ENCODE measurements at regions not wholly inside any gene's neighbourhood (a gene's known extent, or its start where the extent isn't known, plus 50 kb on each side); places are given as distances from the start of the nearest gene placed in this dataset.

DNA sequence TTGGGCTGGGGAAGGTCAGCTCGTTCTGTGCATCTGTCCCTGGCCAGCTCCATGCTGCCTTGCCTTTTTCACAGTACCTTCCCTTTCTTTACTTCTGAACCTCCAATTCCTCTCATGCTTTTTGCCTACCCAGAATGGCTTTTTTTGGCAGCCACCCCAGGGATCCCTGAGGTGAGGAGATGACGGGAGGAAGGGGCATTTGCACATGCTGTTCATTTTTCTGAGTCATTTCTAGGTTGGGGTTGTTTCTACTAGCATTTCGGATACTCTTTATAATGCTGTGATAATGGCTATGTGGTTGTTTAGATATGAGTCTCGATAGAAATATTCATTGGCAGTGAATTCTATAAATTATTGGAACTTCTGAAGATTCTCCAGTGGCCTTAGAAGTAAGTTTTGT, 415.1 kb upstream of the FZD8 start:
- peaks cover 0 to 4% of the 10 kb centered on the region in 2 donors for H3K9me3 ChIP-seq
- H3K4me3 ChIP-seq: no peak overlapping the region
- H3K36me3 ChIP-seq: no peaks in the 10 kb centered on the region
- TF ChIP-seq POLR2AphosphoS5 (IDR thresholded peaks at IDR 0.05): no peak
- TF ChIP-seq, protein P1, sequence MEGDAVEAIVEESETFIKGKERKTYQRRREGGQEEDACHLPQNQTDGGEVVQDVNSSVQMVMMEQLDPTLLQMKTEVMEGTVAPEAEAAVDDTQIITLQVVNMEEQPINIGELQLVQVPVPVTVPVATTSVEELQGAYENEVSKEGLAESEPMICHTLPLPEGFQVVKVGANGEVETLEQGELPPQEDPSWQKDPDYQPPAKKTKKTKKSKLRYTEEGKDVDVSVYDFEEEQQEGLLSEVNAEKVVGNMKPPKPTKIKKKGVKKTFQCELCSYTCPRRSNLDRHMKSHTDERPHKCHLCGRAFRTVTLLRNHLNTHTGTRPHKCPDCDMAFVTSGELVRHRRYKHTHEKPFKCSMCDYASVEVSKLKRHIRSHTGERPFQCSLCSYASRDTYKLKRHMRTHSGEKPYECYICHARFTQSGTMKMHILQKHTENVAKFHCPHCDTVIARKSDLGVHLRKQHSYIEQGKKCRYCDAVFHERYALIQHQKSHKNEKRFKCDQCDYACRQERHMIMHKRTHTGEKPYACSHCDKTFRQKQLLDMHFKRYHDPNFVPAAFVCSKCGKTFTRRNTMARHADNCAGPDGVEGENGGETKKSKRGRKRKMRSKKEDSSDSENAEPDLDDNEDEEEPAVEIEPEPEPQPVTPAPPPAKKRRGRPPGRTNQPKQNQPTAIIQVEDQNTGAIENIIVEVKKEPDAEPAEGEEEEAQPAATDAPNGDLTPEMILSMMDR (IDR thresholded peaks at IDR 0.05): no peak
- H3K4me1 ChIP-seq: no peaks in the 10 kb centered on the region
- H3K27me3 ChIP-seq: no peaks in the 10 kb centered on the region
- intact Hi-C loops (cut with DNase I; ENCODE audit: low total_unique reads): no loop called here
- H3K27ac ChIP-seq: no peak overlapping the region
- DNase-seq (ENCODE audit: low spot score in 2 of 2): no peak

DNA sequence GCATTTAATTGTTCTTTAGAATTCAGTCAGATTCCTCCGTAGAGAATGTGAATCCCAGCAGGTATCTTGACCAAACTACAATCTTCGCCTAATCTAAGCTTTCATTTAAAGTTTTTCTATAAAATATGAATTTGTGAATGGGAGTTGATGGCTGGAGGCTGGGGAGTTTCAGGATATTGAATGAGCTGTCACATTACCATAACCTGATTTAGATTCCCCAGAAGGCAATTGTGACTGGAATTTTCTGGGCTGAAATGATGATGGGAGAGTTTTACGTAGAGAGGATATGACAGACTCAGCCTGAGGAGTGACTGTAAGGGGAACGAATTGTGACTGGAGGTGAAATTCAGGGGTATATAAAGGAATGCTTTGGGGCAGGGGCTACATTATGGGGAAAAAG, 411.7 kb upstream of the FZD8 start:
- H3K36me3 ChIP-seq: no peaks in the 10 kb centered on the region
- H3K4me3 ChIP-seq: no peak overlapping the region
- no peak overlapping the region for H3K27ac ChIP-seq
- no peak for DNase-seq (ENCODE audit: low spot score in 2 of 2)
- TF ChIP-seq, protein P1 (IDR thresholded peaks at IDR 0.05): no peak
- TF ChIP-seq POLR2A (IDR thresholded peaks at IDR 0.05): no peak
- TF ChIP-seq POLR2AphosphoS5 (IDR thresholded peaks at IDR 0.05): no peak
- H3K4me1 ChIP-seq: no peaks in the 10 kb centered on the region
- intact Hi-C loops (cut with DNase I; ENCODE audit: low total_unique reads): no loop called here
- peaks cover 0 to 4% of the 10 kb centered on the region in 2 donors for H3K9me3 ChIP-seq
- no peaks in the 10 kb centered on the region for H3K27me3 ChIP-seq

DNA sequence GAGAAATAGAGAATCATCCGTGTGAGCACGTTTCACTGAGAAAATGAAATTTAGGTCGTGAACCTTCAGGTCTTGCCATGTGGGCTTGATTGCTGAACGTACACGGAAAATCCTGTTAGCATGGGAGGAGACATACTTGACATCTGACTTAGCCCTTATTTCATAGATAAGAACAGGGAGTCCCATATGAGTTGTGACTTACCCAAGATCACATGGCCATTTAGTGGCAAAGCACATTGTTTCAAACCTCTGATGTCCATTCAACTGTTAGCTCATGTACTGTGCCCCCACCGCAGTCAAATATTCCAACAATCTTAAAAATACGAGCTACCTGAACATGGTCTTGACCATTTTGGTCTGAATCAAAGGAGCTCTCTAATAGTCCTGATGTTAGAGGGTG, 411.2 kb upstream of the FZD8 start:
- no peak for DNase-seq (ENCODE audit: low spot score in 2 of 2)
- intact Hi-C loops (cut with DNase I; ENCODE audit: low total_unique reads): no loop called here
- H3K36me3 ChIP-seq: no peaks in the 10 kb centered on the region
- H3K9me3 ChIP-seq: peaks cover 0 to 4% of the 10 kb centered on the region in 2 donors
- no peak for TF ChIP-seq POLR2A (IDR thresholded peaks at IDR 0.05)
- no peak overlapping the region for H3K27ac ChIP-seq
- no peak overlapping the region for H3K4me3 ChIP-seq
- no peaks in the 10 kb centered on the region for H3K27me3 ChIP-seq
- no peaks in the 10 kb centered on the region for H3K4me1 ChIP-seq

DNA sequence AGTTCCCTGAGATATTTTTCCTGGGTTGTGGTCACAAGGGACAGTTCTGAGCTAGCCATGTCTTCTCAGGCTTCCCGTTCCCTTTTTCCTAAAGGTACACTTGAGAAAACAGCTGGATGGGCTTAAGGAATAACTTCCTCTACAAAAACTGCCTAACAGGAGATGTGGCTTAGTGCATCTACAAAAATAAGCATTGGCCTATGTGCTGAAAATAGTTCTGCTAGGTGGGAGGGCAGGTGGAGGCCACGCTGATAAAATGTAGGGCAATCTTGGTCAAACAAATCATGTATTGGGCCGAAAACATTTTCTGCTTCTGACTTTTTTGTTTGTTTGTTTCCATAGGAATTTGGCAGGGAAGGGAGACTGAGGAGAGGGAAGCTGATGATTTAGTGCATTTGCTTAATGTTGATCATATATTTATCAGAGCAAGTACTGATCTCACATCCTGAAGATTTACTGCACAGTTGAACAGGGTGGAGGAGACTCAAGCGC, 409.4 kb upstream of the FZD8 start:
- H3K27ac ChIP-seq: no peak overlapping the region
- H3K4me1 ChIP-seq: no peaks in the 10 kb centered on the region
- no peaks in the 10 kb centered on the region for H3K27me3 ChIP-seq
- no peak overlapping the region for H3K4me3 ChIP-seq
- H3K36me3 ChIP-seq: no peaks in the 10 kb centered on the region
- intact Hi-C loops (cut with DNase I; ENCODE audit: low total_unique reads): no loop called here
- TF ChIP-seq POLR2A (IDR thresholded peaks at IDR 0.05) (no peak), POLR2AphosphoS5 (IDR thresholded peaks at IDR 0.05) (no peak)
- TF ChIP-seq, protein P1 (IDR thresholded peaks at IDR 0.05): no peak
- peaks cover 0 to 4% of the 10 kb centered on the region in 2 donors for H3K9me3 ChIP-seq
- DNase-seq (ENCODE audit: low spot score in 2 of 2): no peak

GRCh38 chr10:36050763-36051499, 408.8 kb upstream of the FZD8 start:
- intact Hi-C loops (cut with DNase I; ENCODE audit: low total_unique reads): no loop called here
- no peaks in the 10 kb centered on the region for H3K4me1 ChIP-seq
- peaks cover 0 to 4% of the 10 kb centered on the region in 2 donors for H3K9me3 ChIP-seq
- H3K4me3 ChIP-seq: no peak overlapping the region
- H3K27me3 ChIP-seq: no peaks in the 10 kb centered on the region
- H3K27ac ChIP-seq: no peak overlapping the region
- TF ChIP-seq, protein P1 (IDR thresholded peaks at IDR 0.05): no peak
- TF ChIP-seq POLR2A (IDR thresholded peaks at IDR 0.05) (no peak), POLR2AphosphoS5 (IDR thresholded peaks at IDR 0.05) (no peak)
- DNase-seq (ENCODE audit: low spot score in 2 of 2): no peak
- H3K36me3 ChIP-seq: no peaks in the 10 kb centered on the region
